ENCODE measurements at regions not wholly inside any gene's neighbourhood (a gene's known extent, or its start where the extent isn't known, plus 50 kb on each side); places are given as distances from the start of the nearest gene placed in this dataset.

DNA sequence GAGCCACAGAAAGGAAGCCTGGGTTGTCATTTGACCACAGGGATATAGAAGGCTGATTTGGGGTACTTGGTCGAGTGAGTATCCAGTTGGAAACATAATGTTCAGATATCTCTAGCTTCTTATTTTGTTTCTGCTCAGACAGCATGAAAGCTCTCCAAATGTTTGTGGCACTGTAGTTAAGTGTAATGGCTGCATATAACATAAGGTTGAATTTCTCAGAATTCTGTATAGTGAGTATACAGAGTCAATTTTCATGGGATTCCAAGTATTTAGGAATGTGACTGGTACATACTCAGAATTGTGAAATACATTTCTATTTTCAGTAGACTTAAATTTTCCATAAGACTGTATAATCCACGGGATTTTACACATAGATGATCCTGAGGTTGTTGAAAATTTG, 2102.1 kb upstream of the RAG2 start:
- TF ChIP-seq, protein P1, sequence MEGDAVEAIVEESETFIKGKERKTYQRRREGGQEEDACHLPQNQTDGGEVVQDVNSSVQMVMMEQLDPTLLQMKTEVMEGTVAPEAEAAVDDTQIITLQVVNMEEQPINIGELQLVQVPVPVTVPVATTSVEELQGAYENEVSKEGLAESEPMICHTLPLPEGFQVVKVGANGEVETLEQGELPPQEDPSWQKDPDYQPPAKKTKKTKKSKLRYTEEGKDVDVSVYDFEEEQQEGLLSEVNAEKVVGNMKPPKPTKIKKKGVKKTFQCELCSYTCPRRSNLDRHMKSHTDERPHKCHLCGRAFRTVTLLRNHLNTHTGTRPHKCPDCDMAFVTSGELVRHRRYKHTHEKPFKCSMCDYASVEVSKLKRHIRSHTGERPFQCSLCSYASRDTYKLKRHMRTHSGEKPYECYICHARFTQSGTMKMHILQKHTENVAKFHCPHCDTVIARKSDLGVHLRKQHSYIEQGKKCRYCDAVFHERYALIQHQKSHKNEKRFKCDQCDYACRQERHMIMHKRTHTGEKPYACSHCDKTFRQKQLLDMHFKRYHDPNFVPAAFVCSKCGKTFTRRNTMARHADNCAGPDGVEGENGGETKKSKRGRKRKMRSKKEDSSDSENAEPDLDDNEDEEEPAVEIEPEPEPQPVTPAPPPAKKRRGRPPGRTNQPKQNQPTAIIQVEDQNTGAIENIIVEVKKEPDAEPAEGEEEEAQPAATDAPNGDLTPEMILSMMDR (IDR thresholded peaks at IDR 0.05; ENCODE audit: insufficient read depth, low read length): no peak
- TF ChIP-seq, protein P2, sequence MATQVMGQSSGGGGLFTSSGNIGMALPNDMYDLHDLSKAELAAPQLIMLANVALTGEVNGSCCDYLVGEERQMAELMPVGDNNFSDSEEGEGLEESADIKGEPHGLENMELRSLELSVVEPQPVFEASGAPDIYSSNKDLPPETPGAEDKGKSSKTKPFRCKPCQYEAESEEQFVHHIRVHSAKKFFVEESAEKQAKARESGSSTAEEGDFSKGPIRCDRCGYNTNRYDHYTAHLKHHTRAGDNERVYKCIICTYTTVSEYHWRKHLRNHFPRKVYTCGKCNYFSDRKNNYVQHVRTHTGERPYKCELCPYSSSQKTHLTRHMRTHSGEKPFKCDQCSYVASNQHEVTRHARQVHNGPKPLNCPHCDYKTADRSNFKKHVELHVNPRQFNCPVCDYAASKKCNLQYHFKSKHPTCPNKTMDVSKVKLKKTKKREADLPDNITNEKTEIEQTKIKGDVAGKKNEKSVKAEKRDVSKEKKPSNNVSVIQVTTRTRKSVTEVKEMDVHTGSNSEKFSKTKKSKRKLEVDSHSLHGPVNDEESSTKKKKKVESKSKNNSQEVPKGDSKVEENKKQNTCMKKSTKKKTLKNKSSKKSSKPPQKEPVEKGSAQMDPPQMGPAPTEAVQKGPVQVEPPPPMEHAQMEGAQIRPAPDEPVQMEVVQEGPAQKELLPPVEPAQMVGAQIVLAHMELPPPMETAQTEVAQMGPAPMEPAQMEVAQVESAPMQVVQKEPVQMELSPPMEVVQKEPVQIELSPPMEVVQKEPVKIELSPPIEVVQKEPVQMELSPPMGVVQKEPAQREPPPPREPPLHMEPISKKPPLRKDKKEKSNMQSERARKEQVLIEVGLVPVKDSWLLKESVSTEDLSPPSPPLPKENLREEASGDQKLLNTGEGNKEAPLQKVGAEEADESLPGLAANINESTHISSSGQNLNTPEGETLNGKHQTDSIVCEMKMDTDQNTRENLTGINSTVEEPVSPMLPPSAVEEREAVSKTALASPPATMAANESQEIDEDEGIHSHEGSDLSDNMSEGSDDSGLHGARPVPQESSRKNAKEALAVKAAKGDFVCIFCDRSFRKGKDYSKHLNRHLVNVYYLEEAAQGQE (IDR thresholded peaks at IDR 0.05; ENCODE audit: insufficient replicate concordance, low read depth): no peak
- no peak for TF ChIP-seq POLR2AphosphoS5 (IDR thresholded peaks at IDR 0.05; ENCODE audit: low read depth)
- no peak for TF ChIP-seq GABPA (IDR thresholded peaks at IDR 0.05; ENCODE audit: low read depth)

Data from HL-60 (cell line).